Hematopoietic multipotent progenitor cell treated with erythropoietin and hydrocortisone succinate and interleukin-3 and kit ligand, for 6 days (in vitro differentiated cells): ENCODE measurements at regions not wholly inside any gene's neighbourhood (a gene's known extent, or its start where the extent isn't known, plus 50 kb on each side); places are given as distances from the start of the nearest gene placed in this dataset.
"Not testable (repeated sequence)": the region's sequence is repeated elsewhere in the genome, so short reads cannot be mapped to it uniquely, and the experiment has no call there.

Experiments used
- DNase-seq: peaks from one replicate; pipeline ENCODE4 v3.0.0-alpha.2; 2015

DNA sequence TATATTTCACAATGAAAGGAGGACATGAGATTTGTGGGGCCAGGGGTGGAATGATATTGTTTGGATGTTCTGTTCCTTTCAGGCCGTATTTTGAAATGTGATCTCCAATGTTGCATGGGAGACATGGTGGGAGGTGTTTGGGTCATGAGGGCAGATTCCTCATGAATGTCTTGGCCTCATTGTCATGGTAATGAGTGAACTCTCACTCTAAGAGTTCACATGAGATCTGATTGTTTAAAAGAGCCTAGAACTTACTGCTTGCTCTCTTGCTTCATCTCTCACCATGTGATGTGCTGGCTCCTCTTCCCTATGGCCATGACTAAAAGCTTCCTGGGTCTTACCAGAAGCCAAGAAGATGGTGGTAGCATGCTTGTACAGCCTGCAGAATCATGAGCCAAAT, 1183.0 kb downstream of the TECRL start:
- DNase-seq = no peak

DNA sequence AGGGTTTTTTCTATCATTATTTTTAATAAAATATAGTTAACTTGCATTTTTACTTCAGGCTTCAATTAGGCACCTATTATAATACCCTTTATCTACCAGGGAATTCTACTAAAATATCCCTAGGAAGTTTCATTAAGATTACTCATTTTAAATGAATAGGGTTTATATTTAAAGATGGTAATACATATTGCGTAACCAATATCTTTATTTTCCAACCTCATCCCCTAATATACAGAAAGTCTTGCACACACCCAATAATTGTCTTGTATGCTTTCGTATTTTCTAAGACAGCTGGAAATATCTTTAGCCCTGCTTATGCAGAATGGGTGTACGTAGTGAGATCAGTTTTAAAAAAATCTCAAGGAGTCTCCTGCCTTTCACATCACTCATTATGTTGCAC, 1186.8 kb downstream of the TECRL start:
- DNase-seq = no peak

DNA sequence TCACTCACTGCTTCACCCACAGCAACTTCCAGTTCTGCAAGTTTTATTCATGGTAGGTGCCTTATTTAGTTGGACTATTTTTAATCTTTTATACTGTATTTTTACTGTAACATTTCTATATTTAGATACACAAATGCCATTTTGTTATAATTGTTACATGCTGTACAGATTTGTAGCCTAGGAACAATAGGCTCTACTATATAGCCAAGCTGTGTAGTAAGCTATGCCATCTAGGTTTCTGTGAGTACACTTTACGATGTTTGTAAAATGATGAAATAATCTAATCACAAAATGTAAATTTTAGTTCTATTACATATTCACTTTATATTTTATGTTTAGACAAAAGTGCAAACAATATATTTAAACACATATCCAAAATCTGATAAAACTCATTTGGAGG, 1187.8 kb downstream of the TECRL start:
- DNase-seq = no peak

DNA sequence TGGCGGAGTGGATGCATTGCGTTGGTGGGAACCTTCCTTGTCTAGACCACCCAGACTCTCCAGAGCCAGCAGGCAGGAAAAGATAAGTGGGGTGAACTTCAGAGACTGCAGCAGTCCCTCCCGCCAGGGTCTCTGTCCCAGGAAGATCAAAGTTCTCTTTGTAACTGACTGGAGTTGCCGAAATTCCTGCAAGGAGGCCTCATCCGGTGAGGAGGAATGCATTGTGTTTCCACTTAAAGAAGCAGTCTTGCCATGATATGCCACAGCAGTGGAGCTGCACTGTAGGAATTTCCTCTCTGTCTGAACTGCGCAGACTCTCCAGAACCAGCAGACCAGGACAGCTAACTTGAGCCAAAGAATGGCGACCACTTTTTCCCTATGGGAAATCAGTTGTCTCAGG, 1190.4 kb downstream of the TECRL start:
- DNase-seq = no peak

DNA sequence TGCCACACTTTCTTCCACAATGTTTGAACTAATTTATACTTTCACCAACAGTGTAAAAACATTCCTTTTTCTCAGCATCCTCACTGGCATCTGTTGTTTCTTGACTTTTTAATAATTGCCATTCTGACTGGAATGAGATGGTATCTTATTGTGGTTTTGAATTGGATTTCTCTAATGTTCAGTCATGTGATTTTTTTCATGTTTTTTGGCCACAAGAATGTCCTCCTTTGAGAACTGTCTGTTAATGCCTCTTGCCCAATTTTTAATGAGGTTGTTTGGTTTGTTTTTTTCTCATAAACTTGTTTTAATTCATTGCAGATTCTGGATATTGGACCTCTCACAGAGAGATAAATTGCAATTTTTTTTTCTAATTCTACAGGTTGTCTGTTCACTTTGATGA, 1195.2 kb downstream of the TECRL start:
- DNase-seq = no peak

DNA sequence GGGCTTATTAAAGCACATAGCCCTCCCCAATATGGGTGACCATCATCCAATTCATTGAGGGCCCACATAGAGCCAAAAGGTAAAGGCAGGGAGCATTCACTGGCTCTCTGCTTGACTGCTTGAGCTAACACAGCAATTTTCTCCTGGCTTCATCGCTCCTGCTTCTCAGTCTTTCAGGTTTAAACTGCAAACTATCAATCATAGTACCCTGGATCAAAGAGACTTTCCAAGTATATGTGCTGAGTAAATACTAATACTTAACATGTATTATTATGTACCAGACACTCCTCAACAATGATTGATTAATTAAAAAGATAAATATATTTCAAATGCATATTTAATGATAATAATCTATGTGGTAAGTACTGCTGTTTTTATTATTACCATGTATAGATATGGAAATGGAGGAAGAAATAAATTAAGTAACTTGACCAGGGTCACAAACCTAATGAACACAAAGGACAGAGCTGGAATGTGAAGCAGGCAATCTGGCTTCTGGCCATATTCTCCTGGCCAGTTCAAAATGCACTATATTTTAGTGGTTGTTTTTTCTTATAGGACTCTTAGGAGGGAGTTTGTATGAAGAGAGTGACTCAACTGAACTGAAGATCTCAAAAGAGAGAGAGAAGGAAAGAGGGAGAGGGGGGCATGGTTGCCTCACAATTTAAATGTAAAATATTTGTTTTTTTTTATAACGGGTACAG, 1197.3 kb downstream of the TECRL start:
- no peak for DNase-seq

DNA sequence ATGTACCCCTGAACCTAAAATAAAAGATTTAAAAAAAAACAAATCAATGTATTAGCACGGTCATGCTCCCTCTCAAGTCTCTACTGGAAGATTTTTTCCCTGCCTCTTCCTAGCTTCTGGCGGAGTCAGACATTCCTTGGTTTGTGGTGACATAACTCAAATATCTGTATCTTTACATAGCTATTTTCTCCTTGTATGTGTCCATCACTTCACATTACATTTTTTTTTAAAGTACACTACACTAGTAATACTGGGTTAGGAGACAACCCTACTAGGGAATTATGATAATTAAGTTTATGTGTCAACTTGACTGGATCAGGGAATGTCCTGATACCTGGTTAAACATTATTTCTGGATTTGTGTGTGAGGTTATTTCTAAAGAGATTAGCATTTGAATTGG, 1197.9 kb downstream of the TECRL start:
- no peak for DNase-seq

DNA sequence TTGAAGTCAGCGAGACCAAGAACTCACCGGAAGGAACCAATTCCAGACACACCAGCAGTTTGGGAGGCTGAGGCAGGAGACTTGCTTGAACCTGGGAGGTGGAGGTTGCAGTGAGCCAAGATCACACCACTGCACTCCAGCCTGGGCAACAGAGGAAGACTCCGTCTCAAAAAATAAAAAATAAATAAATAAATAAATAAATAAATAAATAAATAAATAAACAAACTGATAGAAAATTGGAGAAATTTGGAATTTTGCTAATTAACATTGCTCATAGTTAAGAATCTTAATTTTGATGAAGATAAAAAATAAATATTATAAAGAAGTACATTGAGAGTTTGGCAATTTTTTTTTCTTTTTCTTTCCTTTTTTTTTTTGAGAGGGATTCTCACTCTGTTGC, 1216.2 kb downstream of the TECRL start:
- not testable (repeated sequence) for DNase-seq

DNA sequence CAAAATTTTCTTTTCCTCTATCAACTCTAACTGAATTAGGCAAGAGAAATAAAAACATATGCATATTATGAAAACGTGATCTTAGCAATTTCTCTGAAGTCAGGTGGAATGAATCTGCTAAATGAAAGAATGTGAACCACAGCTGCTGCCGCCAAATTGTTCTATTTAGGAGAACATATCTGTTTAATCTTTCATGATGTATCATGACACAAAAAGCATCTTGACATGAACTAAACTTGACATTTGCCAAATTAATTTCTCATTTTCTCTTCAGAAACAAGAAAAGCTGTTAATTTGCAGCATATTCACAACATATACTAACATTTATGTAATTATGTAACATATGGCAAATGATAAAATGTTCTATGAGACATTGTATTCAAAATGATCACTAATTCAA, 1237.9 kb downstream of the TECRL start:
- no peak for DNase-seq

DNA sequence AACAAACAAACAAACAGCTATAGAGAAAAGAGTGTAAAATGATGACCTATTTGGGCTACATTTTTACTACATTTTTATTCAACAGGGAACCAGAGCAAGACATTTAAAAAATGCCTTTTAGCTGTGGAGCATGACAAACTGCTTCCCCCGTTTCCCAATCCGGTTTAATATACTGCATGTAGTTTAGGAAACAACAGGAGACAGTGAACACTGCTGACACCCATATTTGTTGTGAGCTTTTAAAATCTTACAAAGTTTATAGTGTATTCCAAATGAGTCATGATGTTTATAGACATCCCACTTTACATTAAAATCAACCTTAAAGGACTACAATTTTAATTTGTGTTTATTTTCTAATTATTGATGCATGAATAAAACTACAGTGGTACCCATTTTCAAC, 1238.3 kb downstream of the TECRL start:
- no peak for DNase-seq

DNA sequence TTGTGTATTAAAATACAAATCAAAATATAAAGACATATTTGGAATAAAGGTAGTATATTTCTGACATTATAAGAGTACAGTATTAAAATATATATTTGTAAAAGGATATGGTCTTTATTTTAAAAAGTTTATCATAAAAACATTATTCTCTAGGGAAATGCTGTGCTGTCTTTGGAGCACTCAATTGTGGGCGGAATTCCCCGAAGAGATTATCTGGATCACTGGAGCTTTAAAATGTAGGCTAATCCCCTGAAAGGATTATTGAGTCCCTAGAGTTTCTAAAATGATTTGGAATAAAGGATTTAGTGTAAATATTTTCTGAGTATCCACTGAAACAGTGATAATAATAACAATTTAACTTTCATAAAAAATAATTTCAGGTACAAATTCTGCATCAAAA, 1239.4 kb downstream of the TECRL start:
- no peak for DNase-seq

DNA sequence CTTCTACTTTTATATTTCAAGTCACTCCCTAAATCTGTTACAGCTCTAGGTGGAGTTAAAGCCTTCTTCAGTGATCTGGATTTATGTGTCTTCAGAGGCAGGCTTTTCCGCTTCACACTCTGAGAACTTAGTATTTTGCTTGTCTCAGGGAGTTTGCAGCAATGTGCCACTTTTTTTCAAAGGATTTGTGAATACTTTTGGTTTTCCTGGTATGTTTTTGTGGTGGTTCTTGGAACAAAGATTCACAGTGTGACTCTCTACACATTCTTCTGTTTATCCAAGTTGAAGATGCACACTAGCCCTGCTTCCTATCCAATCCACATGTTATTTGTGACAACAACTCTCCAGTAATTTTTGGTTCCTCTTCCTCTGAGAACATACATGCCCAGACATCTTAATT, 1253.7 kb downstream of the TECRL start:
- DNase-seq = no peak

DNA sequence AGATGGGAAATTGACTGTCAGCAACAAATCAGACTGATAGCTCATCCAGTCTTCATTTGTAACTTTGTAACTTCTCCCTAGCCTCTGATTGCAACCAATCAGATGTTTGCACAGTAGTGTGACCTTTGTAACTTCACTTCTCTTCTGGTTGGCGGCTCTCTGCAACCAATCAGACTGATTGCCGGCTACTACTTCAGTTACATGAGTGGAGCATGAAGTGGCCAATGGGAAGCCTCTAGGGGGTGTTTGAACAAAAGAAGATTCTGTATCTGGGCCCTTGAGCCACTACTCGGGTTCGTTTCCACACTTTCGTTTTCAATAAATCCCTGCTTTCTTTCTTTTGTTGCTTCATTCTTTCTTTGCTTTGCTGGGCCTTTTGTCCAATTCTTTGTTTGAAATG, 1285.8 kb downstream of the TECRL start:
- no peak for DNase-seq

DNA sequence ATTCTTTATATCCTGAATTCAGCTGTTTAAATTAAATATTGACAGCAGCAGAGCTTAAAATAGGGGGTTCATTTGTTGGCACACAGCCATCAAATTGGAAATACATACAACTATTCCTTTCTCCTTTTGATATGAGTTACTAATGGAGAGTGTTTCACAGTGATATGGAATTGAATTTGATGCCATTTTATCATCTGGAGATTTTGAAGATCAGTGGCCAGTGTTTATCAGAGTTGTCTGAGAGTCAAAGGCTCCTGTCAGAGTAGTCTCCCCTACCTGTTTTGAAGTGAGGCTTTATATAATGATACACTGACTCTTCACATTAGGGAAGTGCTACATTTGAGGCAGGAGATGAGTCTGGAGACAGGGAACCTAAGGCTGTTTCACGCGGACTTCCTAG, 1286.3 kb downstream of the TECRL start:
- DNase-seq = no peak

DNA sequence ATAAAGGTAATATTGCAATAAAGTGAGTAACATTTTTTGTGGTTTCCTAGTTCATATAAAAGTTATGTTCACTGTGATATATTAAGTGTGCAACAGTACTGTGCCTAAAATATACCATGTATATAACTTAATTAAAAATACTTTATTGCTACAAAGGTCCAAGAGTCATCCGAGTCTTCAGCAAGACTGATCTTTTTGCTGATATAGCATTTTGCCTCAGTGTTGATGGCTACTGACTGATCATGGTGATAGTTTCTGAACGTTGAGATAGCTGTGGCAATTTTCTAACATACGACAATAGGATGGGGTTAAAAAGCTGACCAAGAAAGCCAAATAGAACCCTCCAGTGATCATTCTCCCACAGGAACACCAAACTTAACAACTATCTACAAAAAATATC, 1302.7 kb downstream of the TECRL start:
- DNase-seq = no peak

DNA sequence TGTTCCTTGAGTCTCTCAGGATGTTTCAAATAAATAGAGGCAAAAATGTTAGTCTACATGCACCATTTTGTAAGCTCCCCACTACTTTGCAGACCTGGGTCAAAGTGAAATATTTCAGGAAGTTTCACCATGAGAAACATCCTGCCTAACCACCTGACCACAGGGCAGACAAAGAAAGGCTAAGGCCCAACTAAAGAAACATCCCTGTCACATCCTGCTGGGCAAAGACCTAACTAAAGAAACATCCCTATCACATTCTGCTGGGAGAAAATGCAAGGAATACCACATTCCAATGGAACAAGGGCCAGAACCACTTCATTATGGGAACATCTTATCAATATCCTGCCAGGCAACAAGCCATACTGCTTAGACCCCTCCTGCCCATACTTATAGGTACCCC, 1303.4 kb downstream of the TECRL start:
- no peak for DNase-seq

DNA sequence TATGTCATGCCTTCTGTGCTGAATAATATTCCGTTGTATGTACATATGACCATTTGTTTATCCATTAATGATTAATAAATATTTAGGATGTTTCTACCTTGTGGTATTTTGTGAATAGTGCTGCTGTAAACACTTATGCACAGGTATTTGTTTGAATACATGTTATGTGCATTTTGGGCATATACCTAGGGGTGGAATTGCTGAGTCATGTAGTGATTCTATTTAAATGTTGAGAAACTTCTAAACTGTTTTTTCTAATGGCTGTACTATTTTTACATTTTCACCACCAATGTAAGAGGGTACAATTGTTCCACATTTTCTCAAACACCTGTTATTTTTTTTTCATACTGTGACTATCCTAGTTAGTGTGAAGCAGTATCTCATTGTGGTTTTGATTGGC, 1318.6 kb downstream of the TECRL start:
- no peak for DNase-seq

DNA sequence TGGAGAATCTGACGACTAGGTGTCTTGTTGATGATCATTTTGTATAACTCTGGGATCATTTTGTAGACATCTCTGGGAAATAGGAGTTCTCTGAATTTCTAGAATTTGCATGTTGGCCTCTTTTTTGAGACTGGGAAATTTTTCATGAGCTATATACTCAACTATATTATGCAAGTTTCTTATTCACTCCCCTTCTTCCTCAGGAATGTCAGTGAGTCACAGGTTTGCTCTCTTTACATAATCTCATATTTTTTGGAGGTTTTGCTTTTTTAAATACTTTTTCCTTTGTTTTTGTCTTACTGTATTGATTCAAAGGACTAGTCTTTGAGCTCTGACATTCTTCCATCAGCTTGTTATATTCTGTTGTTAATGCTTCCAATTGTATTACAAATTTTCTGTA, 1324.2 kb downstream of the TECRL start:
- DNase-seq = no peak

DNA sequence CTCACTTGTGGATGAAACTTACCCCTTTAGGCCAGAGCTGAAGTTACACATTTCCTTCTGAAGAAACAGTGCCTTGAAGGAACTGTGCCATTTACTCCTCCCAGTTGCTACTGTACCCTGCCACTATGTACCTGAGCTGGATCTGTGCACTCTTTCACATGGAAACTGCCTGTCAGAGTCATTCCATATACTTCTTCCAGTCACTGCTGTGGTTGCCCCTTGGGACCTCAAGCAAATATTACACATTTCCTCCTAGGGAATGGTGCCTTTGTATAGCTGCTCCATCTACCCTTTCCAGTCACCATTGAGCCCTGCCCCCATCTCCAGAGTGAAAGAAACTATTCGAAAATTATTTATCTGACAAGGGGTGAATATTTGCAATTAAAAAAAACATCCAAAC, 1328.3 kb downstream of the TECRL start:
- no peak for DNase-seq

DNA sequence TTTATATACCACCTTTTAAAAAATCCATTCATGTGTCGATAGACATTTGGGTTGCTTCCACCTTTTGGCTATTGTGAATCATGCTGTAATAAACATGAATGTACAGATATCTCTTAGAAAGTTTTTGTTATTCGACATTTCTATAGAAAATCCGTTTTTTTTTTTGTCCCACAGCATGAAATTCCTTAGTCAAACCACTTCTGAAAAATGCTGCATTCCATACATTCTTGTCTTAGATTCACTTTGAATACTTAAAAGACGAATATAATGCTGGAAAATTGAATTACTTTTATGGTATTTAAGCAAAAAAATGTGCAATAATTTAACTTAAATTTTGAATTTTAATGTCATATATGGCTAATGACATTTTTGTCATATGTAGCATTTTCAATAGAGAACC, 1345.5 kb downstream of the TECRL start:
- no peak for DNase-seq

DNA sequence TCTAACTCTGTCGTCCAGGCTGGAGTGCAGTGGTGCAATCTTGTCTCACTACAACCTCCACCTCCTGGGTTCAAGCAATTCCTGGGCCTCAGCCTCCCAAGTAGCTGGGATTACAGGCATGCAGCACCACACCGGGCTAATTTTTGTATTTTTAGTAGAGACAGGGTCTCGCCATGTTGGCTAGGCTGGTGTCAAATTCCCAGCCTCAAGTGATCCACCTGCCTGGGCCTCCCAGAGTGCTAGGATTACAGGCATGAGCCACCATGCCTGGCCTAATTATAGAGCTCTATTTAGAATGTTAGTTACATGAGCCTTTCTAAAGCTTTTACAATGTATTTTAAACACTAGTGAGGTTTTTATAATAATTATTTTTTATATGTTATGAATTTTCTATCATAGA, 1346.4 kb downstream of the TECRL start:
- DNase-seq = not testable (repeated sequence)

DNA sequence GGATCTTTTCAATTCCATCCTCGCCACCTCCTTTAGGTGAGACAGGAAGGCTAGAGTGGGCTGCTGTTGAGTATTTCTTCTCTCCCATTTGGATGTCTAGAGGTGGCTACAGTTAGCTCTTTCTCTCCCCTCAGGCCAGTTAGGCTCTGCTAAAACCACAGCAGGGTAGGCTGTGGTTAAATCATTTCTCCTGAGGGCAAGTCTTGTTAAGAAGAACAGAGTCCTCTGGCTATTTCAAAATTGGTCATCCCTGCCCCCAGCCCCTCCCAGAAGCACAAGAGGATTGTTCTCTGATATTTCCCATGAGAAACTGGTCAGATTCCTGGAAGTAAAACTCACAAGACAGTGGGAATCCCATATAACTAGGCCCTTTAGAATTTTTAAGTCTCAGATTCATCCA, 1359.5 kb downstream of the TECRL start:
- no peak for DNase-seq

DNA sequence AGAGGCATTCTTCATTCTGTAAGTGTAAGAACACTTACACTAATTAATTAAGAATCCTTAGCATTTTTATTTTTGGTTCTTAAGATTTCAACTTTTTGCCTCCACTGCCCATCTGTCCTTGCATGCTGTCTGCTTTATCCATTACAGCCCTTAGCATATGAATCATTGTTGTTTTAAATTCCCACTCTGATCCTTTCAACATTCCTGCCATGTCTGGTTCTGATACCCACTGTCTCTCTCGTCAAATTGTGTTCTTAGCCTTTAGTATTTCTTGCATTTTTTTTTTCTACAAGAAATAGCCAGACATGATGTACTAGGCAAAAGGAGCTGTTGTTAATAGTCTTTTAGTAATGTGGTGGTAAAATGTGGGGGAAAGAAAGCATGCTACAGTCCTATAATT, 1360.0 kb downstream of the TECRL start:
- no peak for DNase-seq

DNA sequence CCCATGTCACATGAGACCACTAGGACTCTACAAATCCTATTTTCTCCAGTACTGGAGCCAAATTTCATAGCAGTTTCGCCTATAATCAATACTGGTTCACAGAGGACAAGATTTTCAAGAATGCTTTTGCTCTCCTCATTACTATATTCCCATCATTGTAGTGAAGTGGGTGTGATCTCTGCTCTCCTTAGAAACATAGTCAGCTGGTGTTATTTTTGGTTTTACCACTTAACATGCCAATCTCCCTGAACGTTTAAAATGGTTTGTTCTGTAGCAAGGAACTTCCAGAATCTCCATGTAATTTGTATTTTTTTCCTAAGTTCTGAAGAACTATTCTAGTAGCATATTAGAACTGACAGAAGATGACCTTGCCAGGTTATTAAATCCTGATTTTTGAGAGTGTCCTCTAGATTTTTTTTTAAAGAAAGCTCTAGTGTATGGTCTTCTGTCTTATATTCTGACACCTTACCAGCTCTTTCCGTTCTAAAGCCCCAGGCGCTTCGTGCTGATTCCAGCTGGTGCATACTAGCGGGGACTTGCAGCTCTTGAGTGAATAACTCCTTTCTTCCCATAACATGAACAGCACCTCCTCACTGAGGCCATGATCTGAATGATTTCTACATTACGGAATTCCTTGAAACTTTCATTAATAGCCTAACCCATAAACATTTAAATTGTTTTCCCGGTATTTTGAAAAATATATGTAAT, 1372.9 kb downstream of the TECRL start:
- no peak for DNase-seq

DNA sequence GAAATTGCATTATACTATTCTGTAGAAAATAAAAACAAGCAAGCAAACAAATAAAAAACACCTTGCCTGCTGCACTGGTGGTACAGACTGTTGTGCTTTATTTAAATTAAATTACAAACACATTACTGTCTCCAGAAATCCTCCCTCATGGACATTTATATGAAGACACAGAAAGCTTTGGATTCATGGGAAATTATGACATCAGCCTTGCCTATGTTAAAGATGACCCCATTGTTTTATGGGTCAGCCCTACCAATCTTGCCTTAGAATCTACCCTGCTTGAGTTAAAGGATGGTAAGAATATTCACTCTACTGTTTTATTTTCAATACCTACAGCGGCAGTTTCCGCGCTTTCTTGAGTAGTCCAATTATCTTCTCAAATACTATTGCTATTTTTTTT, 1379.9 kb downstream of the TECRL start:
- no peak for DNase-seq
